ENCODE measurements at regions not wholly inside any gene's neighbourhood (a gene's known extent, or its start where the extent isn't known, plus 50 kb on each side); places are given as distances from the start of the nearest gene placed in this dataset.

GRCh38 chr4:141833209-141833608, 196.8 kb downstream of the IL15 start:
- TF ChIP-seq POLR2AphosphoS5 (IDR thresholded peaks at IDR 0.05) (no peak), CTCF (IDR thresholded peaks at IDR 0.05; ENCODE audit: poor library complexity, severe bottlenecking) (no peak), EZH2 (IDR thresholded peaks at IDR 0.05; ENCODE audit: borderline replicate concordance, insufficient read depth, low read length, poor library complexity, severe bottlenecking) (no peak), EP300 (conservative IDR thresholded peaks at IDR 0.05; ENCODE audit: poor library complexity, severe bottlenecking) (no peak), MXI1 (conservative IDR thresholded peaks at IDR 0.05; ENCODE audit: poor library complexity, severe bottlenecking) (no peak), TAF1 (IDR thresholded peaks at IDR 0.05; ENCODE audit: low read depth) (no peak), REST (IDR thresholded peaks at IDR 0.05; ENCODE audit: borderline replicate concordance) (no peak), SMC3 (conservative IDR thresholded peaks at IDR 0.05; ENCODE audit: poor library complexity) (no peak)

Data from neural cell (in vitro differentiated cells).